ENCODE measurements at regions not wholly inside any gene's neighbourhood (a gene's known extent, or its start where the extent isn't known, plus 50 kb on each side); places are given as distances from the start of the nearest gene placed in this dataset.

GRCh38 chr9:130770679-130771442 lies 64.2 kb upstream of the ABL1 start:
- Mint-ChIP-seq H3K27me3 (ENCODE audit: insufficient read depth) (peaks cover 3% of the 10 kb centered on the region), H3K27ac (no peak overlapping the region), H3K9me3 (peaks cover 14% of the 10 kb centered on the region), H3K4me3 (no peak overlapping the region), H3K36me3 (ENCODE audit: low read depth) (no peaks in the 10 kb centered on the region), H3K4me1 (ENCODE audit: low read depth) (peaks cover 13% of the 10 kb centered on the region)
- intact Hi-C loops (cut with micrococcal nuclease), result loop anchor here (1.0 kb wide), 2 partner anchors 92 to 170 kb away; no protein-coding TSS in a partner anchor
- no peak for DNase-seq (ENCODE audit: low spot score)

GRCh38 chr9:130772185-130772584 lies 62.9 kb upstream of the ABL1 start:
- DNase-seq (ENCODE audit: low spot score), result no peak
- Mint-ChIP-seq H3K27ac (no peak overlapping the region), H3K27me3 (ENCODE audit: insufficient read depth) (peaks cover 3% of the 10 kb centered on the region), H3K4me1 (ENCODE audit: low read depth) (peaks cover 1% of the 10 kb centered on the region), H3K9me3 (peaks cover 17% of the 10 kb centered on the region), H3K4me3 (no peak overlapping the region), H3K36me3 (ENCODE audit: low read depth) (no peaks in the 10 kb centered on the region)
- intact Hi-C loops (cut with micrococcal nuclease), result no loop called here

- DNase-seq (ENCODE audit: low spot score), result no peak
Observed at GRCh38 chr9:130774183-130774582, 60.9 kb upstream of the ABL1 start.

GRCh38 chr9:130775336-130775991 lies 59.6 kb upstream of the ABL1 start:
- DNase-seq (ENCODE audit: low spot score), result no peak
- intact Hi-C loops (cut with micrococcal nuclease), result no loop called here
- Mint-ChIP-seq H3K9me3 (peaks cover 17% of the 10 kb centered on the region), H3K36me3 (ENCODE audit: low read depth) (no peaks in the 10 kb centered on the region), H3K27ac (no peak overlapping the region), H3K27me3 (ENCODE audit: insufficient read depth) (peaks cover 6% of the 10 kb centered on the region), H3K4me3 (no peak overlapping the region), H3K4me1 (ENCODE audit: low read depth) (no peaks in the 10 kb centered on the region)

More at GRCh38 chr9:130774183-130774582, 60.9 kb upstream of the ABL1 start:
- no peaks in the 10 kb centered on the region for H3K36me3 Mint-ChIP-seq (ENCODE audit: low read depth)
- peaks cover 17% of the 10 kb centered on the region for H3K9me3 Mint-ChIP-seq
- no peaks in the 10 kb centered on the region for H3K4me1 Mint-ChIP-seq (ENCODE audit: low read depth)
- intact Hi-C loops (cut with micrococcal nuclease), result no loop called here
- no peak overlapping the region for H3K27ac Mint-ChIP-seq
- no peak overlapping the region for H3K4me3 Mint-ChIP-seq
- H3K27me3 Mint-ChIP-seq (ENCODE audit: insufficient read depth), result peaks cover 6% of the 10 kb centered on the region

- no peak overlapping the region for H3K27ac Mint-ChIP-seq
- H3K9me3 Mint-ChIP-seq, result peaks cover 17% of the 10 kb centered on the region
- intact Hi-C loops (cut with micrococcal nuclease), result no loop called here
- no peak for DNase-seq (ENCODE audit: low spot score)
- H3K4me3 Mint-ChIP-seq, result no peak overlapping the region
- no peaks in the 10 kb centered on the region for H3K4me1 Mint-ChIP-seq (ENCODE audit: low read depth)
- no peaks in the 10 kb centered on the region for H3K36me3 Mint-ChIP-seq (ENCODE audit: low read depth)
- peaks cover 9% of the 10 kb centered on the region for H3K27me3 Mint-ChIP-seq (ENCODE audit: insufficient read depth)
Observed at GRCh38 chr9:130779153-130779855, 55.8 kb upstream of the ABL1 start.

- peaks cover 8% of the 10 kb centered on the region for H3K27me3 Mint-ChIP-seq (ENCODE audit: insufficient read depth)
- intact Hi-C loops (cut with micrococcal nuclease), result no loop called here
- H3K4me1 Mint-ChIP-seq (ENCODE audit: low read depth), result no peaks in the 10 kb centered on the region
- no peaks in the 10 kb centered on the region for H3K36me3 Mint-ChIP-seq (ENCODE audit: low read depth)
- H3K9me3 Mint-ChIP-seq, result peaks cover 7% of the 10 kb centered on the region
- H3K4me3 Mint-ChIP-seq, result no peak overlapping the region
- DNase-seq (ENCODE audit: low spot score), result no peak
- H3K27ac Mint-ChIP-seq, result no peak overlapping the region
Observed at GRCh38 chr9:130780415-130780814, 54.6 kb upstream of the ABL1 start.

GRCh38 chr9:130780865-130781504 lies 54.1 kb upstream of the ABL1 start:
- no peaks in the 10 kb centered on the region for H3K4me1 Mint-ChIP-seq (ENCODE audit: low read depth)
- H3K27ac Mint-ChIP-seq, result no peak overlapping the region
- no peak for DNase-seq (ENCODE audit: low spot score)
- no peak overlapping the region for H3K4me3 Mint-ChIP-seq
- peaks cover 6% of the 10 kb centered on the region for H3K27me3 Mint-ChIP-seq (ENCODE audit: insufficient read depth)
- H3K9me3 Mint-ChIP-seq, result peaks cover under 1% of the 10 kb centered on the region
- no peaks in the 10 kb centered on the region for H3K36me3 Mint-ChIP-seq (ENCODE audit: low read depth)
- intact Hi-C loops (cut with micrococcal nuclease), result no loop called here

GRCh38 chr9:130781569-130781968 lies 53.5 kb upstream of the ABL1 start:
- H3K27ac Mint-ChIP-seq, result no peak overlapping the region
- H3K4me3 Mint-ChIP-seq, result no peak overlapping the region
- H3K36me3 Mint-ChIP-seq (ENCODE audit: low read depth), result no peaks in the 10 kb centered on the region
- peaks cover 6% of the 10 kb centered on the region for H3K27me3 Mint-ChIP-seq (ENCODE audit: insufficient read depth)
- no peaks in the 10 kb centered on the region for H3K4me1 Mint-ChIP-seq (ENCODE audit: low read depth)
- intact Hi-C loops (cut with micrococcal nuclease), result no loop called here
- no peak for DNase-seq (ENCODE audit: low spot score)
- no peaks in the 10 kb centered on the region for H3K9me3 Mint-ChIP-seq

- intact Hi-C loops (cut with micrococcal nuclease), result no loop called here
- Mint-ChIP-seq H3K36me3 (ENCODE audit: low read depth) (no peaks in the 10 kb centered on the region), H3K4me3 (no peak overlapping the region), H3K4me1 (ENCODE audit: low read depth) (no peaks in the 10 kb centered on the region), H3K27ac (no peak overlapping the region), H3K27me3 (ENCODE audit: insufficient read depth) (peaks cover 6% of the 10 kb centered on the region), H3K9me3 (peaks cover 3% of the 10 kb centered on the region)
- DNase-seq (ENCODE audit: low spot score), result no peak
Observed at GRCh38 chr9:130782886-130783530, 52.0 kb upstream of the ABL1 start.

GRCh38 chr9:130785053-130785452 lies 50.0 kb upstream of the ABL1 start:
- Mint-ChIP-seq H3K9me3 (peaks cover 23% of the 10 kb centered on the region), H3K4me3 (no peak overlapping the region), H3K4me1 (ENCODE audit: low read depth) (no peaks in the 10 kb centered on the region), H3K27me3 (ENCODE audit: insufficient read depth) (peaks cover 3% of the 10 kb centered on the region), H3K27ac (no peak overlapping the region), H3K36me3 (ENCODE audit: low read depth) (peaks cover 7% of the 10 kb centered on the region)
- no peak for DNase-seq (ENCODE audit: low spot score)
- intact Hi-C loops (cut with micrococcal nuclease), result no loop called here
